ENCODE measurements at regions not wholly inside any gene's neighbourhood (a gene's known extent, or its start where the extent isn't known, plus 50 kb on each side); places are given as distances from the start of the nearest gene placed in this dataset.

GRCh38 chr14:42159138-42159537, 552.5 kb downstream of the LRFN5 start:
- no peak for DNase-seq

GRCh38 chr14:42149609-42150261, 543.1 kb downstream of the LRFN5 start:
- DNase-seq = no peak

GRCh38 chr14:42145766-42146165, 539.1 kb downstream of the LRFN5 start:
- DNase-seq = no peak

GRCh38 chr14:42143114-42143513, 536.4 kb downstream of the LRFN5 start:
- no peak for DNase-seq

- DNase-seq = no peak
Measured at GRCh38 chr14:42141328-42141727, 534.7 kb downstream of the LRFN5 start.

GRCh38 chr14:42140831-42141279, 534.2 kb downstream of the LRFN5 start:
- no peak for DNase-seq

GRCh38 chr14:42140001-42140400, 533.3 kb downstream of the LRFN5 start:
- DNase-seq = no peak

- DNase-seq = no peak
Measured at GRCh38 chr14:42138406-42138805, 531.7 kb downstream of the LRFN5 start.

- DNase-seq = no peak
Measured at GRCh38 chr14:42130815-42131214, 524.1 kb downstream of the LRFN5 start.

GRCh38 chr14:42123526-42123925, 516.9 kb downstream of the LRFN5 start:
- DNase-seq = no peak

GRCh38 chr14:42113358-42114069, 506.8 kb downstream of the LRFN5 start:
- peak; percentile 8 for DNase-seq

- DNase-seq = no peak
Measured at GRCh38 chr14:42112108-42112507, 505.4 kb downstream of the LRFN5 start.

- no peak for DNase-seq
Measured at GRCh38 chr14:42111355-42111754, 504.7 kb downstream of the LRFN5 start.

- no peak for DNase-seq
Measured at GRCh38 chr14:42110167-42110566, 503.5 kb downstream of the LRFN5 start.

GRCh38 chr14:42095155-42095554, 488.5 kb downstream of the LRFN5 start:
- no peak for DNase-seq

- no peak for DNase-seq
Measured at GRCh38 chr14:42090122-42090521, 483.4 kb downstream of the LRFN5 start.

- DNase-seq = no peak
Measured at GRCh38 chr14:42079911-42080310, 473.2 kb downstream of the LRFN5 start.

GRCh38 chr14:42078345-42078744, 471.7 kb downstream of the LRFN5 start:
- no peak for DNase-seq

- no peak for DNase-seq
Measured at GRCh38 chr14:42070031-42070430, 463.4 kb downstream of the LRFN5 start.

- no peak for DNase-seq
Measured at GRCh38 chr14:42057111-42057510, 450.4 kb downstream of the LRFN5 start.

- DNase-seq = no peak
Measured at GRCh38 chr14:42047421-42048055, 440.9 kb downstream of the LRFN5 start.

- DNase-seq = no peak
Measured at GRCh38 chr14:42045383-42045782, 438.7 kb downstream of the LRFN5 start.

- no peak for DNase-seq
Measured at GRCh38 chr14:42028607-42029006, 421.9 kb downstream of the LRFN5 start.

GRCh38 chr14:42027271-42027670, 420.6 kb downstream of the LRFN5 start:
- no peak for DNase-seq

All from activated gamma-delta T cell (primary cell).